ENCODE measurements at regions not wholly inside any gene's neighbourhood (a gene's known extent, or its start where the extent isn't known, plus 50 kb on each side); places are given as distances from the start of the nearest gene placed in this dataset.

- Histone ChIP-seq H3K4me3 (replicated peaks in 1 of 4; ENCODE audit: control extremely low read depth in 1 of 4, insufficient read depth in 1 of 4, low read depth in 3 of 4, low read length in 4 of 4) (no peak overlapping the region), H3K4me2 (ENCODE audit: extremely low read depth, insufficient read depth, low read length) (no peak overlapping the region), H4K20me1 (ENCODE audit: control insufficient read depth, extremely low read depth, insufficient read depth, low read length) (no peaks in the 10 kb centered on the region), H2AFZ (ENCODE audit: low read length) (no peak overlapping the region), H3K9me3 (ENCODE audit: control insufficient read depth, insufficient read depth, low read depth, low read length) (no peaks in the 10 kb centered on the region), H3K36me3 (ENCODE audit: control insufficient read depth, insufficient read depth, low read length) (no peaks in the 10 kb centered on the region), H3K4me1 (ENCODE audit: control insufficient read depth, extremely low read depth, insufficient read depth, low read length) (peaks cover 10% of the 10 kb centered on the region), H3K79me2 (ENCODE audit: control insufficient read depth, insufficient read depth, low read length) (no peaks in the 10 kb centered on the region), H3K27me3 (ENCODE audit: control insufficient read depth, insufficient read depth, low read length) (peaks cover 6% of the 10 kb centered on the region), H3K27ac (ENCODE audit: insufficient read depth, low read length) (no peak overlapping the region), H3K9ac (ENCODE audit: insufficient read depth, low read length) (no peak overlapping the region)
- TF ChIP-seq, protein P1, sequence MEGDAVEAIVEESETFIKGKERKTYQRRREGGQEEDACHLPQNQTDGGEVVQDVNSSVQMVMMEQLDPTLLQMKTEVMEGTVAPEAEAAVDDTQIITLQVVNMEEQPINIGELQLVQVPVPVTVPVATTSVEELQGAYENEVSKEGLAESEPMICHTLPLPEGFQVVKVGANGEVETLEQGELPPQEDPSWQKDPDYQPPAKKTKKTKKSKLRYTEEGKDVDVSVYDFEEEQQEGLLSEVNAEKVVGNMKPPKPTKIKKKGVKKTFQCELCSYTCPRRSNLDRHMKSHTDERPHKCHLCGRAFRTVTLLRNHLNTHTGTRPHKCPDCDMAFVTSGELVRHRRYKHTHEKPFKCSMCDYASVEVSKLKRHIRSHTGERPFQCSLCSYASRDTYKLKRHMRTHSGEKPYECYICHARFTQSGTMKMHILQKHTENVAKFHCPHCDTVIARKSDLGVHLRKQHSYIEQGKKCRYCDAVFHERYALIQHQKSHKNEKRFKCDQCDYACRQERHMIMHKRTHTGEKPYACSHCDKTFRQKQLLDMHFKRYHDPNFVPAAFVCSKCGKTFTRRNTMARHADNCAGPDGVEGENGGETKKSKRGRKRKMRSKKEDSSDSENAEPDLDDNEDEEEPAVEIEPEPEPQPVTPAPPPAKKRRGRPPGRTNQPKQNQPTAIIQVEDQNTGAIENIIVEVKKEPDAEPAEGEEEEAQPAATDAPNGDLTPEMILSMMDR (conservative IDR thresholded peaks at IDR 0.05 in 1 of 2, IDR thresholded peaks at IDR 0.05 in 1 of 2; ENCODE audit: low read depth in 1 of 2, low read length in 2 of 2), result no peak
- TF ChIP-seq EZH2 (IDR thresholded peaks at IDR 0.05; ENCODE audit: low read length, missing control alignments), result no peak
- DNase-seq (ENCODE audit: low read depth in 2 of 2), result no peak
These were observed 75.2 kb upstream of the ZCCHC2 start for GRCh38 chr18:62447652-62448051.

DNA sequence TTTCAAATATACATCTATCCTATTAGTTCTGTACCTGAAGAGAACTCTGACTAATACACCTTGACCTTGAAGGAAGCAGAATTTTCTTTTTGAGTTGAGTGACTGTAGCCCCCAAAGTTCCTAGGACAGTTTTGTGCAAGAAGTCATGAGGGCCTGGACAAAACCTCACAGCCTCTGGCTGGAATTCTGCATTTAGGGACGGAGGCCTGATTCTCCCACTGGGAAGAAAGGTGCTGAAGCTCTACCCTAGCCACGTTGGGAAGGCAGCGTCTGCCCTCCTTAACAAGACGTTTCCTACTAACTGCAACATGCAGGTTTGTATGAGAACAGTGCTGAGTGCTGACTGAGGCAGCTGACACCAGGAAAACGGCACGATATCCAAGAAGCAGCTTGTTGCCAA is 74.4 kb upstream of the ZCCHC2 start:
- H4K20me1 ChIP-seq (ENCODE audit: control insufficient read depth, extremely low read depth, insufficient read depth, low read length), result no peaks in the 10 kb centered on the region
- H3K9me3 ChIP-seq (ENCODE audit: control insufficient read depth, insufficient read depth, low read depth, low read length), result no peaks in the 10 kb centered on the region
- H3K9ac ChIP-seq (ENCODE audit: insufficient read depth, low read length), result no peak overlapping the region
- no peak overlapping the region for H3K4me2 ChIP-seq (ENCODE audit: extremely low read depth, insufficient read depth, low read length)
- H3K27me3 ChIP-seq (ENCODE audit: control insufficient read depth, insufficient read depth, low read length), result peaks cover 6% of the 10 kb centered on the region
- no peak for DNase-seq (ENCODE audit: low read depth in 2 of 2)
- H2AFZ ChIP-seq (ENCODE audit: low read length), result no peak overlapping the region
- H3K36me3 ChIP-seq (ENCODE audit: control insufficient read depth, insufficient read depth, low read length), result no peaks in the 10 kb centered on the region
- H3K4me1 ChIP-seq (ENCODE audit: control insufficient read depth, extremely low read depth, insufficient read depth, low read length), result peaks cover 10% of the 10 kb centered on the region
- H3K4me3 ChIP-seq (replicated peaks in 1 of 4; ENCODE audit: control extremely low read depth in 1 of 4, insufficient read depth in 1 of 4, low read depth in 3 of 4, low read length in 4 of 4), result no peak overlapping the region
- TF ChIP-seq, protein P1 (conservative IDR thresholded peaks at IDR 0.05 in 1 of 2, IDR thresholded peaks at IDR 0.05 in 1 of 2; ENCODE audit: low read depth in 1 of 2, low read length in 2 of 2), result no peak
- no peak for TF ChIP-seq EZH2 (IDR thresholded peaks at IDR 0.05; ENCODE audit: low read length, missing control alignments)
- no peaks in the 10 kb centered on the region for H3K79me2 ChIP-seq (ENCODE audit: control insufficient read depth, insufficient read depth, low read length)
- no peak overlapping the region for H3K27ac ChIP-seq (ENCODE audit: insufficient read depth, low read length)

- Histone ChIP-seq H3K9ac (ENCODE audit: insufficient read depth, low read length) (no peak overlapping the region), H3K27me3 (ENCODE audit: control insufficient read depth, insufficient read depth, low read length) (peaks cover 6% of the 10 kb centered on the region), H3K4me3 (replicated peaks in 1 of 4; ENCODE audit: control extremely low read depth in 1 of 4, insufficient read depth in 1 of 4, low read depth in 3 of 4, low read length in 4 of 4) (no peak overlapping the region), H2AFZ (ENCODE audit: low read length) (no peak overlapping the region), H3K9me3 (ENCODE audit: control insufficient read depth, insufficient read depth, low read depth, low read length) (no peaks in the 10 kb centered on the region), H3K36me3 (ENCODE audit: control insufficient read depth, insufficient read depth, low read length) (no peaks in the 10 kb centered on the region), H3K79me2 (ENCODE audit: control insufficient read depth, insufficient read depth, low read length) (no peaks in the 10 kb centered on the region), H3K27ac (ENCODE audit: insufficient read depth, low read length) (no peak overlapping the region), H4K20me1 (ENCODE audit: control insufficient read depth, extremely low read depth, insufficient read depth, low read length) (no peaks in the 10 kb centered on the region), H3K4me2 (ENCODE audit: extremely low read depth, insufficient read depth, low read length) (no peak overlapping the region), H3K4me1 (ENCODE audit: control insufficient read depth, extremely low read depth, insufficient read depth, low read length) (peaks cover 10% of the 10 kb centered on the region)
- DNase-seq (ENCODE audit: low read depth in 2 of 2), result no peak
- TF ChIP-seq, protein P1 (conservative IDR thresholded peaks at IDR 0.05 in 1 of 2, IDR thresholded peaks at IDR 0.05 in 1 of 2; ENCODE audit: low read depth in 1 of 2, low read length in 2 of 2), result no peak
- TF ChIP-seq EZH2 (IDR thresholded peaks at IDR 0.05; ENCODE audit: low read length, missing control alignments), result no peak
These were observed 73.2 kb upstream of the ZCCHC2 start for GRCh38 chr18:62449490-62450104.

All from fibroblast of lung (primary cell).